ENCODE measurements at regions not wholly inside any gene's neighbourhood (a gene's known extent, or its start where the extent isn't known, plus 50 kb on each side); places are given as distances from the start of the nearest gene placed in this dataset.

- no peak for TF ChIP-seq GATA3 (IDR thresholded peaks at IDR 0.05; ENCODE audit: low read depth, low read length)
- no peak for TF ChIP-seq GATA2 (IDR thresholded peaks at IDR 0.05; ENCODE audit: low read depth, low read length)
Measured at GRCh38 chr6:14294270-14294951, 176.8 kb downstream of the CD83 start.

DNA sequence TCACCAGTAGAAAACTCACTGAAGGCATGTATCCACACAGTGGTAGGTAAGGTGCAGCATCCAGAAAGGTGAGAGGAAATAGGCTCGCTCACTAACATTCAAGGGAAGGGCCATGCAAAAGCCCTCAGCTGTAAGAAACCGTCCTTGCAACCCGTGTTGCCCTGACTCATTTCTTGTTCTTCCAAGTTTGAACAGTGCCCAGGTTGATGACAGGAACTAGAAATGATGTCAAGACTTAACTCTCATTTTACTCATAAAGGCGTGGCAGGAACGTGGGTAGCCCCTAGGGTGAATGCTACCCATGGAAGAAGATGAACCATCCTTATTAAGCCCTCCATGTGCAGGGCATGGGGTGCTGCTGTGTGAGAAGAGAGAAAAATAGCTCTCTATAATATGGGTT lies 187.6 kb downstream of the CD83 start:
- TF ChIP-seq GATA2 (IDR thresholded peaks at IDR 0.05; ENCODE audit: low read depth, low read length), result no peak
- no peak for TF ChIP-seq GATA3 (IDR thresholded peaks at IDR 0.05; ENCODE audit: low read depth, low read length)

DNA sequence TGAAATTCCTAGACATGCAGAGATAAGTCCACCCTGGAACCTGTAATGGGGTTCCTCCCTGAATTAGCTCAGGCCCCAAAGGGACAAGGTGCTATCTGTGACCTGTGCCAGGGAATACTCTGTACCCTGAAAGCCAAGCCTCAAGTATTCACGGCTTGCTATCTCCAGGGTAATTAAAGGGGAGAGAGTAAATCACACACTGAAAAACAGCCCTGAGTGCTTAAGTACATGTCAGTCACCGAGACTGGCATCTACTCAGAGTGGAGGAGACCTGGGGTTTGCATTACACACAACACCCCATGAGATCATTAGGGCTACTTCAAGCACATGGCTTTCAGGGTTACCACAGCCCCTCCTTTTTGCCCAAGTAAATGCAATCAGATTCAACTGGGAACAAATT lies 188.1 kb downstream of the CD83 start:
- no peak for TF ChIP-seq GATA3 (IDR thresholded peaks at IDR 0.05; ENCODE audit: low read depth, low read length)
- no peak for TF ChIP-seq GATA2 (IDR thresholded peaks at IDR 0.05; ENCODE audit: low read depth, low read length)

DNA sequence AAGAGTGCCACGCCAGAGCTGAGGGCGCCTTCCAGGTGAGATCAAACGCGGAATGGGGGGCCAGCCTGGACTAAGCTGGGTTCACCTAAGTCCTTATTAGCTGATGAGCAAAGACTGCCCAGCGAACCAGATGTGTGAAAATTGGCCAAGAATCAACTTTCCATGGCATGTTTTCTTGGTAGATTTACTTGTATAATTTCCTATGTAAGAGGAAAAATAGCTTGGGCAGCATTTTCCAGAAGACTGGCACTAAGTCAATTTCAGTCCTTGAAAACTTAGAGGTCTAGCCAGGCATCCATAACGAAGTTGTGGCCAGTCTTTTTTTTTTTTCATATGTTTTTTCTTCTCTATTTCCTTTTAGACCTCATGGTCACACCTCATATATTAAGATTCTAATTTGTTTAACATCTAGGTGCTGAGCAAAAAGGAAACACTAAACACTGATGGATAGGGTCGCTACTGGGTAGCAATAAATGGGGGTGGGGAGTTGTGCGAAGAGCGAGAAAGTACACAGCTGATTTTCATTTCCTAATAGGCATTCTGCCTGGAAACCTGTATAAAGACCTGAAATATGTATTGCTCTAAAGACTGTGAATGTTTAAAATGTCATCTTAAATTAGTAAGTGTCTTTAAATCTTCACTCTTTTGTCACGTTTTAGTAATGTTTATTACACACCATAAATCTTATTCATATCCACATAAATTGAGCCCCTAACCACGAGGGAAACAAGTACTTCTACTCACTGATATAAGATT lies 188.8 kb downstream of the CD83 start:
- no peak for TF ChIP-seq GATA2 (IDR thresholded peaks at IDR 0.05; ENCODE audit: low read depth, low read length)
- TF ChIP-seq GATA3 (IDR thresholded peaks at IDR 0.05; ENCODE audit: low read depth, low read length), result no peak

GRCh38 chr6:14309516-14309915 lies 191.9 kb downstream of the CD83 start:
- TF ChIP-seq GATA2 (IDR thresholded peaks at IDR 0.05; ENCODE audit: low read depth, low read length) (no peak), GATA3 (IDR thresholded peaks at IDR 0.05; ENCODE audit: low read depth, low read length) (no peak)

GRCh38 chr6:14309951-14310445 lies 192.4 kb downstream of the CD83 start:
- no peak for TF ChIP-seq GATA3 (IDR thresholded peaks at IDR 0.05; ENCODE audit: low read depth, low read length)
- TF ChIP-seq GATA2 (IDR thresholded peaks at IDR 0.05; ENCODE audit: low read depth, low read length), result no peak

DNA sequence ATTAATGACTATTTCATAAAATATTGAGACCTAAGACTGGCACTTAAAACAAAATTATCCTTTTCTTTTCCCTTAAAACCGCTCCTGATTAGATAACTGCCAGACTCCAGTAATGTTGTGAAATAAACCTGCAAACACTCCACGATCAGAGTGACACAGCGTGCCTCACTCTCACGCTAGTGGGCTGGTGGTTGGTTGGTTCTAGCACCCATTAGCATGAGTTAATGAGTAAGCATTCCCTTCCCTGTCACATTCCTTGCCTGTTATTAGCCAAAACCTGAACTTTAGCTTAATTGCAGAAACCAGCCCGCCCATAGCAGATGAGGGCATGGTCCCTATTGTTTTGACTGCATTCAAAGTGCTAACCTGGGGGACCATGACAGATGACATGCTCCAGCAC lies 193.4 kb downstream of the CD83 start:
- TF ChIP-seq GATA3 (IDR thresholded peaks at IDR 0.05; ENCODE audit: low read depth, low read length) (no peak), GATA2 (IDR thresholded peaks at IDR 0.05; ENCODE audit: low read depth, low read length) (no peak)

GRCh38 chr6:14312587-14312986 lies 195.0 kb downstream of the CD83 start:
- TF ChIP-seq GATA2 (IDR thresholded peaks at IDR 0.05; ENCODE audit: low read depth, low read length) (no peak), GATA3 (IDR thresholded peaks at IDR 0.05; ENCODE audit: low read depth, low read length) (no peak)

GRCh38 chr6:14313248-14313647 lies 195.7 kb downstream of the CD83 start:
- TF ChIP-seq GATA3 (IDR thresholded peaks at IDR 0.05; ENCODE audit: low read depth, low read length), result no peak
- no peak for TF ChIP-seq GATA2 (IDR thresholded peaks at IDR 0.05; ENCODE audit: low read depth, low read length)

- TF ChIP-seq GATA2 (IDR thresholded peaks at IDR 0.05; ENCODE audit: low read depth, low read length) (no peak), GATA3 (IDR thresholded peaks at IDR 0.05; ENCODE audit: low read depth, low read length) (no peak)
Measured at GRCh38 chr6:14315353-14315752, 197.8 kb downstream of the CD83 start.

DNA sequence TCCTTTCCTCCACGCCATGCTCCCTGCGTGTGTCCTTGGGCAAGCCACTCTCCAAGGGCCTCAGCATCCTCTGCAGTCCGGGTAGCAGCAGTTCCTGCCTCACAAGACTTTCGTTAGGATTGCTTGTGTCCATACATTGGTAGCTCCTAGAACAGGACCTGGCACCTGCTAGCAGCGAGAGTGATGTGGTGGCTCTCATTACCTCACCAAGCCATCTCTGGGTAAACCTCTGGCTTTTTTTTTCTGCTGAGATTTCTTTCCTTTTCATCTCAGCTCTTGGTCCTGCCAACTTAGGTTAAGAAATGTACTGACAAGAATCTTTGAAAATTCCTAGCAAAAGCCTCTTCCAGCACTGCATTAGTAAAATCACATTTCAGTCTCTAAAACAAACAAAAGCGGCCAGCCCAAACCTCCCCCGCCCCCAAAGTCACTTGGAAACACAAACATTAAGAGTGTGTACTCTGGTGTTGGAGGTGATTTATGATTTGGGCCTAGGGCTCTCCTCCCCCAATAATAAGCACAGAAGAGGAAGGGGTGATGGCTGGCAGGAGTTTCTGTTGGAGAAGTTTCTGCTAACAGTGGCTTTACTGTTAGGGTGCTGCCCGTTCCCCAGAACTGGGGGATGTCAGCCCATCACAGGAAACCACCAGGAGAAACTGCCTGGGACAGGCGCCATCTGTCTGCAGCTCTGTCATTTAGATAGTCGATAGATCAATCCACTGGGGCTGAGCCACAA lies 199.2 kb downstream of the CD83 start:
- TF ChIP-seq GATA2 (IDR thresholded peaks at IDR 0.05; ENCODE audit: low read depth, low read length) (no peak), GATA3 (IDR thresholded peaks at IDR 0.05; ENCODE audit: low read depth, low read length) (no peak)

- TF ChIP-seq GATA2 (IDR thresholded peaks at IDR 0.05; ENCODE audit: low read depth, low read length) (no peak), GATA3 (IDR thresholded peaks at IDR 0.05; ENCODE audit: low read depth, low read length) (no peak)
Measured at GRCh38 chr6:14317387-14317970, 199.9 kb downstream of the CD83 start.

GRCh38 chr6:14320332-14320731 lies 202.8 kb downstream of the CD83 start:
- no peak for TF ChIP-seq GATA2 (IDR thresholded peaks at IDR 0.05; ENCODE audit: low read depth, low read length)
- TF ChIP-seq GATA3 (IDR thresholded peaks at IDR 0.05; ENCODE audit: low read depth, low read length), result no peak
